Gastrocnemius medialis (tissue), 4 donors: ENCODE measurements at regions not wholly inside any gene's neighbourhood (a gene's known extent, or its start where the extent isn't known, plus 50 kb on each side); places are given as distances from the start of the nearest gene placed in this dataset.

Source experiments
- ATAC-seq, 2 donors: fragments of 150-250 bp; one replicate each; pipeline ENCODE4 v1.9.1; 2016
- DNase-seq, 2 donors: peaks; one replicate each; pipeline ENCODE4 v3.0.0-alpha.2; 2019
- H3K27ac ChIP-seq, 4 donors: fragments of 200-600 bp; sonication (generic); 1 replicate in 1 of 4; 2 replicates in 3 of 4; pipeline ENCODE4 v1.5.1; 2016 to 2018; ENCODE audit warnings: mild to moderate bottlenecking in 2 of 4, moderate library complexity in 1 of 4
- H3K27me3 ChIP-seq, 3 donors: fragments of 200-600 bp; sonication (generic) in 2 of 3; 1 replicate in 1 of 3; 2 replicates in 2 of 3; pipeline versions ENCODE4 v1.5.1 to v1.6.0; 2016 to 2019; ENCODE audit warnings: mild to moderate bottlenecking in 1 of 3, moderate library complexity in 1 of 3
- H3K36me3 ChIP-seq, 2 donors: fragments of 200-600 bp; sonication (generic) in 1 of 2; one replicate each; pipeline ENCODE4 v1.5.1; 2017 to 2018
- H3K4me1 ChIP-seq, 2 donors: fragments of 200-600 bp; sonication (generic) in 1 of 2; one replicate each; pipeline ENCODE4 v1.5.1; 2016 to 2017; ENCODE audit warnings: mild to moderate bottlenecking in 2 of 2
- H3K4me3 ChIP-seq, 4 donors: fragments of 200-600 bp; sonication (generic) in 3 of 4; 1 replicate in 1 of 4; 2 replicates in 3 of 4; pipeline ENCODE4 v1.5.1; 2016 to 2019; ENCODE audit warnings: mild to moderate bottlenecking in 2 of 4
- H3K9me3 ChIP-seq, 3 donors: fragments of 200-600 bp; sonication (generic) in 2 of 3; 1 replicate in 1 of 3; 2 replicates in 2 of 3; pipeline ENCODE4 v1.5.1; 2016 to 2019
- CTCF ChIP-seq, 5 experiments: fragments of 450-650 bp in 3 of 5; fragments of 200-600 bp in 2 of 5; sonication (generic) in 2 of 5; IDR thresholded peaks in 4 of 5; conservative IDR thresholded peaks in 1 of 5; 1 replicate in 4 of 5; 2 replicates in 1 of 5; pipeline ENCODE4 v1.5.1; 2016 to 2019; ENCODE audit warnings: antibody characterized with exemption in 5 of 5, mild to moderate bottlenecking in 3 of 5, moderate library complexity in 3 of 5
- POLR2A ChIP-seq, 2 donors: fragments of 450-650 bp; IDR thresholded peaks; one replicate each; pipeline ENCODE4 v1.6.1; 2017; ENCODE audit warnings: antibody characterized with exemption in 2 of 2, mild to moderate bottlenecking in 2 of 2, moderate library complexity in 2 of 2
- in situ Hi-C, 4 donors: fragments of 200-750 bp; cut with MboI; loops; one replicate each; pipeline versions ENCODE4 v1.15.0 to v1.8.0; 2017; ENCODE audit warnings: low sequenced_read_pairs in 4 of 4
- intact Hi-C: fragments of 100-400 bp; cut with DNase I; formaldehyde crosslinking; loops from one replicate; pipeline ENCODE4 v1.15.1; 2023; ENCODE audit warnings: low total_unique reads

GRCh38 chr11:70486731-70487130 is 88.4 kb downstream of the CTTN start:
- ATAC-seq = no peak
- no peaks in the 10 kb centered on the region for H3K36me3 ChIP-seq
- H3K9me3 ChIP-seq = no peaks in the 10 kb centered on the region
- in situ Hi-C loops = no loop called here
- TF ChIP-seq POLR2A (IDR thresholded peaks at IDR 0.05) (no peak), CTCF (IDR thresholded peaks at IDR 0.05 in 4 of 5, conservative IDR thresholded peaks at IDR 0.05 in 1 of 5) (no peak)
- DNase-seq = no peak
- H3K27ac ChIP-seq = no peak overlapping the region
- peaks cover 10 to 13% of the 10 kb centered on the region in 2 donors for H3K4me1 ChIP-seq
- H3K27me3 ChIP-seq = no peaks in the 10 kb centered on the region
- no peak overlapping the region for H3K4me3 ChIP-seq
- intact Hi-C loops = no loop called here

- no peak overlapping the region for H3K4me3 ChIP-seq
- intact Hi-C loops (no loop called here), in situ Hi-C loops (no loop called here)
- ATAC-seq (no peak), DNase-seq (no peak)
- no peaks in the 10 kb centered on the region for H3K9me3 ChIP-seq
- H3K4me1 ChIP-seq = peaks cover 8 to 10% of the 10 kb centered on the region in 2 donors
- no peaks in the 10 kb centered on the region for H3K36me3 ChIP-seq
- no peak overlapping the region for H3K27ac ChIP-seq
- TF ChIP-seq CTCF (IDR thresholded peaks at IDR 0.05 in 4 of 5, conservative IDR thresholded peaks at IDR 0.05 in 1 of 5) = no peak
- TF ChIP-seq POLR2A (IDR thresholded peaks at IDR 0.05) = no peak
- H3K27me3 ChIP-seq = no peaks in the 10 kb centered on the region
Measured at GRCh38 chr11:70487160-70487559, 88.8 kb downstream of the CTTN start.

GRCh38 chr11:70487756-70488155 is 89.4 kb downstream of the CTTN start:
- in situ Hi-C loops = no loop called here
- no peak for ATAC-seq

GRCh38 chr11:70488171-70488703 is 89.9 kb downstream of the CTTN start:
- ATAC-seq (no peak), DNase-seq (no peak)
- no peak overlapping the region for H3K4me3 ChIP-seq
- intact Hi-C loops = no loop called here
- no peaks in the 10 kb centered on the region for H3K36me3 ChIP-seq
- in situ Hi-C loops = no loop called here
- no peaks in the 10 kb centered on the region for H3K9me3 ChIP-seq
- no peaks in the 10 kb centered on the region for H3K4me1 ChIP-seq
- no peak for TF ChIP-seq CTCF (IDR thresholded peaks at IDR 0.05 in 4 of 5, conservative IDR thresholded peaks at IDR 0.05 in 1 of 5)
- TF ChIP-seq POLR2A (IDR thresholded peaks at IDR 0.05) = no peak
- H3K27ac ChIP-seq = no peak overlapping the region
- no peaks in the 10 kb centered on the region for H3K27me3 ChIP-seq

More at GRCh38 chr11:70487756-70488155, 89.4 kb downstream of the CTTN start:
- H3K27ac ChIP-seq = no peak overlapping the region
- no peaks in the 10 kb centered on the region for H3K27me3 ChIP-seq
- no peak overlapping the region for H3K4me3 ChIP-seq
- H3K9me3 ChIP-seq = no peaks in the 10 kb centered on the region
- H3K4me1 ChIP-seq = peaks cover 4% of the 10 kb centered on the region in 2 donors
- no peak for DNase-seq
- no peaks in the 10 kb centered on the region for H3K36me3 ChIP-seq
- no peak for TF ChIP-seq POLR2A (IDR thresholded peaks at IDR 0.05)
- TF ChIP-seq CTCF (IDR thresholded peaks at IDR 0.05 in 4 of 5, conservative IDR thresholded peaks at IDR 0.05 in 1 of 5) = no peak
- intact Hi-C loops = no loop called here

GRCh38 chr11:70489276-70489675 is 90.9 kb downstream of the CTTN start:
- intact Hi-C loops = no loop called here
- in situ Hi-C loops = no loop called here
- H3K4me3 ChIP-seq = no peak overlapping the region

More at GRCh38 chr11:70489276-70489675, 90.9 kb downstream of the CTTN start:
- no peak for TF ChIP-seq POLR2A (IDR thresholded peaks at IDR 0.05)
- no peak for TF ChIP-seq CTCF (IDR thresholded peaks at IDR 0.05 in 4 of 5, conservative IDR thresholded peaks at IDR 0.05 in 1 of 5)
- no peak overlapping the region for H3K27ac ChIP-seq
- no peaks in the 10 kb centered on the region for H3K36me3 ChIP-seq
- H3K4me1 ChIP-seq = no peaks in the 10 kb centered on the region
- H3K27me3 ChIP-seq = no peaks in the 10 kb centered on the region
- DNase-seq (no peak), ATAC-seq (no peak)
- no peaks in the 10 kb centered on the region for H3K9me3 ChIP-seq
